ENCODE measurements at regions not wholly inside any gene's neighbourhood (a gene's known extent, or its start where the extent isn't known, plus 50 kb on each side); places are given as distances from the start of the nearest gene placed in this dataset.
"Not testable (repeated sequence)": the region's sequence is repeated elsewhere in the genome, so short reads cannot be mapped to it uniquely, and the experiment has no call there.

DNA sequence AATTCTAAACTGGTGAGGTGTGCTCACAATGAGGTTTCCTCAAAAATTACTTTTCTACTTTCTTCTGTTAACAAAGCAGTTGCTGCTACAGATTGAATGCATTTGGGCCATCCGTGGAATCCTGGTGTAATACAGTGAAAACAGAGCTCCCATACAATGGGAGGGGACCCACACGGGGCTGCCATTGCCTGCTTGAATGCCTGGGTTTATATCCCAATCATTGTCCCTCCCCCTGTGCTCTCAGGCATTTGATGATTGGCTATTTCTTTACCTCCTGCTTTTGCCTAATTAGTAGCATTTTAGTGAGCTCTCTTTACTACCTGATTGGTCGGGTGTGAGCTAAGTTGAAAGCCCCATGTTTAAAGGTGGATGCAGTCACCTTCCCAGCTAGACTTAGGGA, 52.9 kb upstream of the CSF1 start:
- DNase-seq; H3K4me1 ChIP-seq; H3K36me3 ChIP-seq; H3K27me3 ChIP-seq; in situ Hi-C loops (cut with MboI; ENCODE audit: low sequenced_read_pairs in 4 of 4); ATAC-seq; H3K27ac ChIP-seq; intact Hi-C loops (cut with DNase I; ENCODE audit: low total_unique reads); H3K4me3 ChIP-seq; H3K9me3 ChIP-seq: not testable (repeated sequence)

DNA sequence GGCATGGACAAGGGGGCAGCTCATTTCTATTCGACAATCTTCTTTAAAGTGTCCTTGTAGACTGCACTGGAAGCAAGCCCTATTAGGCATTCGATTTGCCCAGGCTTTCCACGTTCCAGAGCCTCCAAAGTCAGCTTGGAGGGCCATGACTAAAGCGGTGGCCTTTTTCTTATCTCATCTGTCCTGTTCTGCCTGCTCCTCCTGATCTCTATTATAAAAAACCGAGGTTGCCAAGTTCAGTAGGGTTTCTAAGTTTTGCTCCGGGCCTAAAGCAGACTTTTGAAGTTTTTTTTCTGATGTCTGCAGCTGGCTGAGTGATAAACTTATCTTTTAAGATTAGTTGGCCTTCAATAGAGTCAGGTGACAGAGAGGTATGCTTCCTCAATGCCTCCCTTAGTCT, 54.7 kb upstream of the CSF1 start:
- H3K36me3 ChIP-seq; DNase-seq; H3K9me3 ChIP-seq; intact Hi-C loops (cut with DNase I; ENCODE audit: low total_unique reads); ATAC-seq; in situ Hi-C loops (cut with MboI; ENCODE audit: low sequenced_read_pairs in 4 of 4); H3K4me3 ChIP-seq; H3K4me1 ChIP-seq; H3K27ac ChIP-seq; H3K27me3 ChIP-seq: not testable (repeated sequence)

- intact Hi-C loops (cut with DNase I; ENCODE audit: low total_unique reads); DNase-seq; H3K27ac ChIP-seq; in situ Hi-C loops (cut with MboI; ENCODE audit: low sequenced_read_pairs in 4 of 4); ATAC-seq; H3K4me3 ChIP-seq; H3K27me3 ChIP-seq; H3K9me3 ChIP-seq; H3K4me1 ChIP-seq; H3K36me3 ChIP-seq: not testable (repeated sequence)
These were observed 56.7 kb upstream of the CSF1 start for GRCh38 chr1:109853972-109854371.

GRCh38 chr1:109852221-109853015, 58.2 kb upstream of the CSF1 start:
- H3K4me3 ChIP-seq; H3K4me1 ChIP-seq; intact Hi-C loops (cut with DNase I; ENCODE audit: low total_unique reads); H3K27ac ChIP-seq; in situ Hi-C loops (cut with MboI; ENCODE audit: low sequenced_read_pairs in 4 of 4); H3K36me3 ChIP-seq; H3K9me3 ChIP-seq; H3K27me3 ChIP-seq; DNase-seq: not testable (repeated sequence)
- ATAC-seq, result peak in 1 of 2 donors; percentile 50

GRCh38 chr1:109850827-109851226, 59.8 kb upstream of the CSF1 start:
- no peak for ATAC-seq
- Histone ChIP-seq H3K27me3 (no peaks in the 10 kb centered on the region), H3K4me3 (no peak overlapping the region), H3K27ac (no peak overlapping the region), H3K36me3 (no peaks in the 10 kb centered on the region), H3K9me3 (no peaks in the 10 kb centered on the region), H3K4me1 (no peaks in the 10 kb centered on the region)
- intact Hi-C loops (cut with DNase I; ENCODE audit: low total_unique reads) (no loop called here), in situ Hi-C loops (cut with MboI; ENCODE audit: low sequenced_read_pairs in 4 of 4) (no loop called here)
- no peak for DNase-seq
- TF ChIP-seq POLR2A (IDR thresholded peaks at IDR 0.05), result no peak

- Histone ChIP-seq H3K27ac (no peak overlapping the region), H3K27me3 (no peaks in the 10 kb centered on the region), H3K9me3 (no peaks in the 10 kb centered on the region), H3K36me3 (no peaks in the 10 kb centered on the region), H3K4me1 (no peaks in the 10 kb centered on the region), H3K4me3 (no peak overlapping the region)
- no peak for ATAC-seq
- DNase-seq, result no peak
- intact Hi-C loops (cut with DNase I; ENCODE audit: low total_unique reads), result no loop called here
- TF ChIP-seq CTCF (IDR thresholded peaks at IDR 0.05 in 4 of 5, conservative IDR thresholded peaks at IDR 0.05 in 1 of 5) (no peak), POLR2A (IDR thresholded peaks at IDR 0.05) (no peak)
- in situ Hi-C loops (cut with MboI; ENCODE audit: low sequenced_read_pairs in 4 of 4), result no loop called here
These were observed 60.5 kb upstream of the CSF1 start for GRCh38 chr1:109850194-109850593.

DNA sequence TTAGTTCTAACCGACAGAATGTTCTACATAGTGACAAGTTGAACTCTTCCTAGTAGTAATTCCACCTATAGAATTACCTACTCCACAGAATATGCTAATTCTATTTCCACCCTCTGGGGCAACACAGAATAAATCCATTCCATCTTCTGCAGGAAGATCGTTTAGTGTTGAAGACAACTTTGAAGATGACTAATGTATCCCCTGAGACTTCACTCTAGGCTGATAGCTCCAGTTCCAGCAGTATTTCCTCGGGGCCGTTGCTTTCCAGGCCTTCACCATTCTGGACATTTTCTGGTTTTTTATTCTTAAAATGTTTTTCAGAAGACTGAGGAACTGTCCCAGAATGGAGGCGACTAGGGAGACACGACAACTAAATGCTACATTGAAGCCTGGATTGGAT, 61.0 kb upstream of the CSF1 start:
- intact Hi-C loops (cut with DNase I; ENCODE audit: low total_unique reads), result no loop called here
- Histone ChIP-seq H3K4me1 (no peaks in the 10 kb centered on the region), H3K9me3 (no peaks in the 10 kb centered on the region), H3K36me3 (no peaks in the 10 kb centered on the region), H3K27me3 (no peaks in the 10 kb centered on the region), H3K27ac (no peak overlapping the region), H3K4me3 (no peak overlapping the region)
- ATAC-seq, result no peak
- in situ Hi-C loops (cut with MboI; ENCODE audit: low sequenced_read_pairs in 4 of 4), result no loop called here
- no peak for DNase-seq
- no peak for TF ChIP-seq CTCF (IDR thresholded peaks at IDR 0.05 in 4 of 5, conservative IDR thresholded peaks at IDR 0.05 in 1 of 5)
- no peak for TF ChIP-seq POLR2A (IDR thresholded peaks at IDR 0.05)
